NCI-H187 (cell line): ENCODE measurements at regions not wholly inside any gene's neighbourhood (a gene's known extent, or its start where the extent isn't known, plus 50 kb on each side); places are given as distances from the start of the nearest gene placed in this dataset.

Experiments used
- DNase-seq, 2 experiments: peaks; one replicate each; lab custom pipeline; 2025; lab: John Stamatoyannopoulos, UW

- DNase-seq = no peak
These were observed 531.6 kb upstream of the TBX3 start for GRCh38 chr12:115215544-115215943.

- no peak for DNase-seq
These were observed 529.6 kb upstream of the TBX3 start for GRCh38 chr12:115213538-115214016.

- no peak for DNase-seq
These were observed 529.1 kb upstream of the TBX3 start for GRCh38 chr12:115213118-115213517.

DNA sequence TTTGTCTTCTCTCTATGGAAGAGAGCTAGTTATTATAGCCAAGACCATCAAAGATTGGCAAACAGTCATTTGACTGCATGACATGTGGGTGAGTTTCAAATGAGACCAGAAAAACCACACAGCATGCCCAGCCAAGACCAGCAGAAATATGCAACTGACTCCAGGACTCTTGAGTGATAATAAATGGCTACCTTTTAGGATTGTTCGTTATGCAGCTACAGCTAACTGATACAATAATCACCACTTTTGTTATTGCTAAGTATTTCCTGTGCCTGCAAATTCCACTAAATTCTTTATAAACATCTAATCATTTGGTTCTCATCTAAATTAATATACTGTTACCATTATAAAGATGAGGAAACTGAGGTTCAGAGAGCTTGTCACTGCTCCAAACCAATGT lies 528.4 kb upstream of the TBX3 start:
- DNase-seq = no peak

GRCh38 chr12:115210533-115211252 lies 526.7 kb upstream of the TBX3 start:
- DNase-seq = no peak

GRCh38 chr12:115209230-115209629 lies 525.3 kb upstream of the TBX3 start:
- no peak for DNase-seq

DNA sequence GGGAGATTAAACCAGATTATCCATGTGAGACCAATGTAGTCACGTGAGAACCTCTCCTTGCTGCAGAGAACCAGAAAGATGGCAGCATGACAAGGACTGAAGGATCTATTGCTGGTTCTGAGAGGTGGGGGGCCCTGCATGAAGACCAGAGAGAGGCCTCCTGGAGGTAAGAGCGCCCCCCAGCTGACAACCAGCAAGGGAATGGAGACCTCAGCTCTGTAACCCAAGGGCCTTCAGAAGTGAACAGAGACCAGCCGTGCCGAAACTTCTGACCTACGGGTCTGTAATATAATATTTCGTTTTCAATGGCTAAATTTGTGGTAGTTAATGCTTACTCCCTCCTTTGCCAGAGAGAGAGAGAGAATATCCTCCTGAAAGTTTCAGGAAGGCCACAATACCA lies 524.1 kb upstream of the TBX3 start:
- no peak for DNase-seq

GRCh38 chr12:115207216-115207915 lies 523.4 kb upstream of the TBX3 start:
- DNase-seq = no peak

GRCh38 chr12:115206801-115207200 lies 522.8 kb upstream of the TBX3 start:
- DNase-seq = no peak

- DNase-seq = no peak
These were observed 521.9 kb upstream of the TBX3 start for GRCh38 chr12:115205755-115206308.

DNA sequence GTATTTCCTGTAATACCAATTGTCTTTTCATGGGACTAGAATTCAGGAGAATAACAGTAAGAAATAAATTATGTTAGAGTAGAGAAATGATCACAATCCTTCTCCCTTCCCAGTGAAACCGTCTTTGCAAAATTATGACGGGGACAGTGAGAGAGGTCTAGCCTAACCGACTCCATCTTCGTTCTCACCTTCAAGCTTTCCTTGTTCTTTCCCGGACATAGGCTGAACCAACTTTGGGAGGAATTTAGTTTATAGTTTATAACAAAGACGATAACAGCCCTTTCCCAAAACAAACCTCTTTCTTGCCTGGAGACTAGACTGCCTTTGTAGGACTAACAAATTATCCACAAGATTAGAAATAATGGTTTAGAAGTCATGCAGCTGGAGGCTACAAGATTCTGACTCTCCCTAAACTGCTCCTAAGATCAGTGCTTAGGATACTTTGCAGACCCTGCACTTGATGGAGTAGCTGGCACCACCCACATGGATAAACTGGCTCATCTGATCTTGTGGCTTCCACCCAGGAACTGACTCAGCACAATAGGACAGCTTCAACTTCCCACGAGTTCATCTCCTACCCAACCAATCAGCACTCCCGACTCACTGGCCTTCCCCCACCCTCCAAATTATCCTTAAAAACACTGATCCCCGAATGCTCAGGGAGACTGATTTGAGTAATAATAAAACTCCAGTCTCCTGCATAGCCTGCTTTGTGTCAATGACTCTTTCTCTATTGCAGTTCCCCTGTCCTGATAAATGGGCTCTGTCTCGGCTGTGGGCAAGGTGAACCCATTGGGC lies 521.2 kb upstream of the TBX3 start:
- DNase-seq = no peak

DNA sequence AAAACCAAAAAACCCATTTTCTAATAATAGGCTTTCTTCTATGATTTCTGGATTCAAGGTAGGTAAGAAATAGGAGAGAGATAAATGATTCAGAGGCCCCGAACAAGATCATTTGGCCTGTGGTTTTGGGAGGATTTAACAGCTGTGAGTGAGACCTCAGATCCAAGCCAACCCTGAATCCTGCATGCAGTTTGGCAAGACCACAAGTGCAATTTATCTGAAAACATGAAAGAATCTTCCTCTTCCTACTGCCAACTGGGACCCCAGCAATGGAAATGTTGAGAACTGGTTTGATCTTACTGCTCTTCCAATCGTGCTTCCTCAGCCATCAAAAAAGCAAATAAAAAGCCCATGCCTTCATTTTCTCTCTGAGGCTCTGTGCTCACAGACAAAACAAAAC lies 519.7 kb upstream of the TBX3 start:
- no peak for DNase-seq

- DNase-seq = no peak
These were observed 518.0 kb upstream of the TBX3 start for GRCh38 chr12:115201966-115202365.

DNA sequence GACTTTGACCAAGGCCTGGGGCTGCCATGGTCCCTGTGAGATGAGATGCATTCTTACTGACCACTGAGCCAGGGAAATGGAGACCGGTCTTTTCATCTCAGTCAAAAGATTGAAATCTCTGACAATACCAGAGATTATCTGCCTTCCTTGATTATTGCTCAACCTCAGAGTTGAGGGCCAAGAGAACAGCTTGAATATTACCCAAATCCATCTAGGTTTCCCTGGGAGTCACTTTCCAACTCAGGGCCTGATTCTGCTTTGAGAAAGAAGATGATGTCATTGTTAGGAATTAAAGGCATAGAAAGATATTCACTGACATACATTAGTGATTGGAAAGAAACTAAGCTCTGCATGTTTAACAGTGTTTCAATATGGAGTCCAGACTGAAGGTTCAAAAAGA lies 515.9 kb upstream of the TBX3 start:
- no peak for DNase-seq

DNA sequence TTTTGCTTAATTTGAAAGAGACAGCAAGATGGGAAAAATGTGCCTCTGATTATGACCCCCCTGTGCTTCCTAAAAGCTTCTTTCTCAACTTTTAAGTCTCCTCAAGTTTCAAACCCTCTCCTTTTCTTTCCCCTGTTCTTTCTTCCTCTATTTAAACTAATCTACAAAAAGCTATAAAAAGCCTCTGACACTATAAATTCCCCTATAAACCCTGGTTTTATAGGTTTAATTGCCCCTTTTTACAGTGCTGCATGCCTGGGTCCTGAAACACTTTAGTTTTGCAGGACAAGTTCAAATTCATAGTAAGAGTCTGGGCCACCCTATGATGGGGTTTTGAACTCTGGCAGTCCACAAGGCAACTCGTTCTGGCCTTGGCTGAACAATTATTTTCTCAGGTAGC lies 510.9 kb upstream of the TBX3 start:
- no peak for DNase-seq

DNA sequence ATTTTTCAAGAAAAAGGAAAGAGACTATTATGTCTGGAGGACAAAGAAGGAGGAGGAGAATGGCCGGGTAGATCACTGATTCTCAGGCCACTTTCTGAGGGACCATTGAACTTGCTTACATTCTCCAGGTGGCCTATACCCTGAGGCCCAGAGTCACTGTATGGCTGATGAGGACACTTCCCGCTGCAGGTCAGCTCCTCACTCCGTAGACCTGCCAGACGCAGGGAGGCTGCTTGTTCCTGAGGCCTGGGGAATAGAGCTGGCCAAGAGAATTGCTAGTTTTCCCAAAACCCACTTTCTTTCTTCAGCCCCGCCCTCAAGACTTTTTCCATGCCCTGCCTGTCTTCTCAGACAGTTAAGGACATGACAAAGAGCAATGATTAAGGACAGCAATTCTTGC lies 510.5 kb upstream of the TBX3 start:
- no peak for DNase-seq

GRCh38 chr12:115191342-115191741 lies 507.4 kb upstream of the TBX3 start:
- no peak for DNase-seq

DNA sequence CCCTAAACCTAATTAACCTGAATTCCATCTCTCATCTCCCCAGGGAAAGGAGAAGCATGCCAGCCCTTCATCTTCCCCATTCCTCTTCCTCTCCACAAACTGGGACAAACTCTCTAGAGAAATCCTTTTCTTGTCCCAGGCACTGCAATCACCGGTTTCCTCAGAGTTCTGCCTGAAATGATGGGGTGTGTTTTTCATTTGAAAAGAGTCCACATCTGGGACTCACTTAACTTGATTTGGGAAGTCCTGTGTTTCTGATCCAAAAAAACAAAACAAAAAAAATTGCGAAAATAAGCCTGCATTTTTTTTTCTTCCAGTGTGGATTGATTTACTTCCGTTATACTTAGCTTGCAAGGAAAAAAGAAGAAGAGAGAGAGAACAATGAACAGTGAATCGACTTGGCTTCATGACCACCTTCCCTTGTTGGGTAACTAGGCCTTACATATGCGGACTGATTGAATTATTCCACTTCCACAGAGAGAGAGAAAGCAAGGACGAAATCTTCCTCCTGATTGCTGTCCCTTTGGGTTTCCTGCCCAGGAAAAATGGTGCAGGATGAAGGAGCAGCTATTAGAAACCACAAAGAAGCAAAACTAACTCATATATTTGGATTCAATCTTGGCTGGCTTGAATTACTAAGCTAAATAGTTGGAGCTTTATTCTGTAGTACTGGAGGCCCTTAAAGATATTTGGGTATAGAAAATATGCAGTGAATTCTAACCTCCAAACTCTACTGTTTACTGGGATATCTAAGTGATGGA lies 506.2 kb upstream of the TBX3 start:
- DNase-seq = no peak

- no peak for DNase-seq
These were observed 501.5 kb upstream of the TBX3 start for GRCh38 chr12:115185506-115185905.

DNA sequence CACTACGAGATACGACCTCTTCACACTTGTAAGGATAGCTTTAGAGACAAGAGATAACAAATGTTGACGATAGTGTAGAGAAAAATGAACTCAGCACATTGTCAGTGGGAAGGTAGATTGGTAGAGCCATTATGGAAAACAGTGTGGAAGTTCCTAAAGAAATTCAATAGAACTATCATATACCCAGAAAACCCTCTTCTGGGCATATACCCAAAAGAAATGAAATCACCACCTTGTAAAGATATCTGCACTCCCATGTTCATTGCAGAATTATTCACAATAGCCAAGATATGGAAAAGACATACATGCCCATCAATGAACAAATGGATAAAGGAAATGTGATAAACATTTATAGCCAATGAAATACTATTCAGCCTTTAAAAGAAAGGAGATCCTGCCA lies 499.8 kb upstream of the TBX3 start:
- DNase-seq = no peak

- no peak for DNase-seq
These were observed 493.9 kb upstream of the TBX3 start for GRCh38 chr12:115177899-115178298.
